WTC11 (cell line): ENCODE measurements at regions not wholly inside any gene's neighbourhood (a gene's known extent, or its start where the extent isn't known, plus 50 kb on each side); places are given as distances from the start of the nearest gene placed in this dataset.
A peak's percentile ranks its signal among the peaks of the same experiment; 100 is the strongest.

Experiments used
- ATAC-seq: fragments of 200-7000 bp; cut with Tn5 transposase; 2 replicates; pipeline ENCODE4 v1.10.0; 2021; ENCODE audit warnings: mild to moderate bottlenecking, moderate library complexity
- CTCF ChIA-PET: fragments of 300-600 bp; sonication (Branson Sonifier 250); formaldehyde crosslinking; loops from one replicate; lab custom pipeline; 2021; ENCODE audit warnings: antibody characterized with exemption; lab: Charles Lee
- POLR2A ChIA-PET: fragments of 350-600 bp; sonication (Branson Sonifier 250); formaldehyde crosslinking; loops from one replicate; lab custom pipeline; 2021; ENCODE audit warnings: antibody characterized with exemption; lab: Charles Lee
- DNase-seq: peaks from one replicate; pipeline ENCODE4 v3.0.0; 2021; ENCODE audit warnings: low spot score
- H3K27ac Mint-ChIP-seq: 2 replicates; pipeline ENCODE4 v1.8.0; 2021; ENCODE audit warnings: mixed read lengths
- H3K27me3 Mint-ChIP-seq: 2 replicates; pipeline ENCODE4 v1.8.0; 2021; ENCODE audit warnings: low read depth, mild to moderate bottlenecking, moderate library complexity, mixed read lengths
- H3K36me3 Mint-ChIP-seq: 2 replicates; pipeline ENCODE4 v1.8.0; 2021; ENCODE audit warnings: mixed read lengths
- H3K4me1 Mint-ChIP-seq: 2 replicates; pipeline ENCODE4 v1.8.0; 2022; ENCODE audit warnings: mixed read lengths
- H3K4me3 Mint-ChIP-seq: 2 replicates; pipeline ENCODE4 v1.8.0; 2021; ENCODE audit warnings: mild to moderate bottlenecking, moderate library complexity, mixed read lengths
- H3K9me3 Mint-ChIP-seq: 2 replicates; pipeline ENCODE4 v1.8.0; 2021; ENCODE audit warnings: mixed read lengths
- ATF3 ChIP-seq: sonication (generic); formaldehyde crosslinking; conservative IDR thresholded peaks from 2 replicates; pipeline ENCODE4 v1.8.1; 2022; ENCODE audit warnings: mild to moderate bottlenecking, missing genetic modification reagents
- CTCF ChIP-seq: fragments of 200-600 bp; IDR thresholded peaks from 2 replicates; pipeline ENCODE4 v1.8.0; 2022; ENCODE audit warnings: antibody characterized with exemption
- EMX1 ChIP-seq: fragments of 250-450 bp; sonication (Bioruptor Pico); IDR thresholded peaks from 2 replicates; pipeline ENCODE4 v1.8.0; 2021; ENCODE audit warnings: mild to moderate bottlenecking
- ERG ChIP-seq: fragments of 250-450 bp; sonication (Bioruptor Pico); IDR thresholded peaks from 2 replicates; pipeline ENCODE4 v1.8.0; 2021; ENCODE audit warnings: mild to moderate bottlenecking
- ETV6 ChIP-seq: sonication (generic); formaldehyde crosslinking; IDR thresholded peaks from 2 replicates; pipeline ENCODE4 v1.8.1; 2022; ENCODE audit warnings: mild to moderate bottlenecking, missing genetic modification reagents
- FOXP1 ChIP-seq: sonication (generic); formaldehyde crosslinking; IDR thresholded peaks from 2 replicates; pipeline ENCODE4 v1.8.0; 2022; ENCODE audit warnings: missing genetic modification reagents, mild to moderate bottlenecking, moderate library complexity, borderline replicate concordance
- JUN ChIP-seq: sonication (generic); formaldehyde crosslinking; IDR thresholded peaks from 2 replicates; pipeline ENCODE4 v1.8.0; 2023; ENCODE audit warnings: mild to moderate bottlenecking, missing genetic modification reagents
- MYBL2 ChIP-seq: sonication (generic); formaldehyde crosslinking; IDR thresholded peaks from 2 replicates; pipeline ENCODE4 v1.8.1; 2023; ENCODE audit warnings: mild to moderate bottlenecking, moderate library complexity, missing genetic modification reagents
- NFYB ChIP-seq: sonication (generic); formaldehyde crosslinking; conservative IDR thresholded peaks from 2 replicates; pipeline ENCODE4 v1.8.0; 2022; ENCODE audit warnings: low read depth, missing genetic modification reagents
- OVOL2 ChIP-seq: fragments of 250-450 bp; sonication (Bioruptor Pico); IDR thresholded peaks from 2 replicates; pipeline ENCODE4 v1.9.0; 2021; ENCODE audit warnings: mild to moderate bottlenecking, borderline replicate concordance
- ZNF425 ChIP-seq: fragments of 250-450 bp; sonication (Bioruptor Pico); conservative IDR thresholded peaks from 2 replicates; pipeline ENCODE4 v1.9.0; 2021; ENCODE audit warnings: mild to moderate bottlenecking
- TF ChIP-seq, protein P1 (sequence below): sonication (generic); formaldehyde crosslinking; conservative IDR thresholded peaks from 2 replicates; pipeline ENCODE4 v1.8.1; 2023; ENCODE audit warnings: mild to moderate bottlenecking, low read depth, missing genetic modification reagents, moderate library complexity

DNA sequence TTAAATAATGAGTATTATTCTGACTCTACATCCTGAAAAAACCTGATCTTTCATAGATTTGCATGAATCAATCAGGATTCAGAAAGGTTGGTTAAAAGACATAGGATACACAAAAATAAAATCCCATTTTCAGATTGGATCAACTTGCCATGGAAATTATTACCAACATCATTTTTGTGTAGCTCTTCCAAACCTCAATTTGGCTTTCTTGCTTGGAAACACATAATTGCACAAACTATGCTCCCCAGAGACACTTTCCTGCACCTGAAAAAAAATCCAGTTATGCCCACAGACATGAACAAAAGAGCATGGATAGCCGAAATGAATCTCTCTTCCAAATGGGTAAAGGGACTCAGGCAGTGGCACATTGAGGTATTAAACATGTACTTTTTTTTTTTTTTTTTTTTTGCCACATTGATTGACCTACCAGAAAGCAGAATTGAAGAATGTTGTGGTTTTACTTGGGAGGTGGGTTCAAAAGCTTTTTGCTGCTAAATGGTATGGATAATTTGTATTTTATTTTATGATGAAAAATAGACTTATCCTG, 135.4 kb upstream of the FBN2 start (continued):
- TF ChIP-seq ERG, result no peak
- no peak for TF ChIP-seq EMX1 (CRISPR knock-in tag)

- ATAC-seq (peak; percentile 29), DNase-seq (peak; percentile 28)
These were observed 135.9 kb upstream of the FBN2 start for GRCh38 chr5:128673970-128674369.

DNA sequence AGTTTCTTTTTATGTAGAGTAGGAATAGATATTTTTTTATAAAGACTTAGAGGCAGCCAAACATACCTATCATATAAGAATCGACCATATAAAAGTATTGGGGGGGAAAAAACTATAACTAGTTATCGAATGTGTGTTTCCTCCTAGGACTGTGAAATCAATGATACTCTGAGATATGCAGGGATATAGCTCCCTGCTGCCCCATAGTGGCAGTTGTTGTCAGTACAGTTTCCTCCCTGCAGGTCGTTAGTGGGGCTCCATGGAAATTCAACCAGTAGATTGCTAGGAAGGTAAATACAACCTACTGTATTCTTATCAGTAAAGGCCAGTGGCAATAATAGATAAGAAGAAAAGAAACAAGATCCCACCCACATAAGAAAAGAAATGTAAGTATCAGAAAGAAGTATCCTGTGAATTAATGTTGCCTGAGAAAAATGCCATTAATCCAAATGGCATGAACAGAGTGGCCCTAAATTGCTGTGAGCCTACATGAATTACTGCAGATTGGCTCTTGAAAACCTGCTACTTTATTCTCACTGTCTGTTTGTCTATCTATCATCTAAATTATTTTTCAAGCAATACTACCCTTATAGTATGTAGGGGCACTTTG, 136.9 kb upstream of the FBN2 start:
- peaks cover 6% of the 10 kb centered on the region; the same call in 1 of the 2 replicates for H3K27me3 Mint-ChIP-seq
- TF ChIP-seq CTCF, result peak; percentile 56
- TF ChIP-seq, protein P1, sequence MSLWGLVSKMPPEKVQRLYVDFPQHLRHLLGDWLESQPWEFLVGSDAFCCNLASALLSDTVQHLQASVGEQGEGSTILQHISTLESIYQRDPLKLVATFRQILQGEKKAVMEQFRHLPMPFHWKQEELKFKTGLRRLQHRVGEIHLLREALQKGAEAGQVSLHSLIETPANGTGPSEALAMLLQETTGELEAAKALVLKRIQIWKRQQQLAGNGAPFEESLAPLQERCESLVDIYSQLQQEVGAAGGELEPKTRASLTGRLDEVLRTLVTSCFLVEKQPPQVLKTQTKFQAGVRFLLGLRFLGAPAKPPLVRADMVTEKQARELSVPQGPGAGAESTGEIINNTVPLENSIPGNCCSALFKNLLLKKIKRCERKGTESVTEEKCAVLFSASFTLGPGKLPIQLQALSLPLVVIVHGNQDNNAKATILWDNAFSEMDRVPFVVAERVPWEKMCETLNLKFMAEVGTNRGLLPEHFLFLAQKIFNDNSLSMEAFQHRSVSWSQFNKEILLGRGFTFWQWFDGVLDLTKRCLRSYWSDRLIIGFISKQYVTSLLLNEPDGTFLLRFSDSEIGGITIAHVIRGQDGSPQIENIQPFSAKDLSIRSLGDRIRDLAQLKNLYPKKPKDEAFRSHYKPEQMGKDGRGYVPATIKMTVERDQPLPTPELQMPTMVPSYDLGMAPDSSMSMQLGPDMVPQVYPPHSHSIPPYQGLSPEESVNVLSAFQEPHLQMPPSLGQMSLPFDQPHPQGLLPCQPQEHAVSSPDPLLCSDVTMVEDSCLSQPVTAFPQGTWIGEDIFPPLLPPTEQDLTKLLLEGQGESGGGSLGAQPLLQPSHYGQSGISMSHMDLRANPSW, result no peak
- TF ChIP-seq JUN (CRISPR knock-in tag), result no peak
- POLR2A ChIA-PET, result no interaction called here
- no peak overlapping the region for H3K27ac Mint-ChIP-seq
- H3K4me3 Mint-ChIP-seq, result no peak overlapping the region
- CTCF ChIA-PET, result interaction anchor here (0.9 to 1.9 kb wide), 15 partner anchors 10 to 450 kb away, joined by 3 to 9 read pairs (median 4); partner anchors contain the start of gene FBN2
- peaks cover 20% of the 10 kb centered on the region for H3K9me3 Mint-ChIP-seq
- peak; percentile 90 for ATAC-seq
- DNase-seq, result peak; percentile 77
- H3K36me3 Mint-ChIP-seq, result peaks cover 17% of the 10 kb centered on the region
- peaks cover 44% of the 10 kb centered on the region for H3K4me1 Mint-ChIP-seq

More at GRCh38 chr5:128673970-128674369, 135.9 kb upstream of the FBN2 start:
- Mint-ChIP-seq H3K4me3 (no peak overlapping the region), H3K36me3 (peaks cover 17% of the 10 kb centered on the region), H3K9me3 (peaks cover 20% of the 10 kb centered on the region), H3K27ac (no peak overlapping the region), H3K4me1 (peaks cover 39% of the 10 kb centered on the region), H3K27me3 (no peaks in the 10 kb centered on the region)
- CTCF ChIA-PET, result interaction anchor here (0.9 to 1.9 kb wide), 7 partner anchors 11 to 451 kb away, joined by 3 to 4 read pairs (median 4); no protein-coding TSS in a partner anchor
- POLR2A ChIA-PET, result no interaction called here
- TF ChIP-seq NFYB (no peak), ATF3 (CRISPR knock-in tag) (no peak), ETV6 (no peak), FOXP1 (CRISPR knock-in tag) (no peak), ZNF425 (no peak), OVOL2 (CRISPR knock-in tag) (no peak), MYBL2 (CRISPR knock-in tag) (no peak)
- TF ChIP-seq, all 79 proteins: peak for 0
